ENCODE measurements at regions not wholly inside any gene's neighbourhood (a gene's known extent, or its start where the extent isn't known, plus 50 kb on each side); places are given as distances from the start of the nearest gene placed in this dataset.

DNA sequence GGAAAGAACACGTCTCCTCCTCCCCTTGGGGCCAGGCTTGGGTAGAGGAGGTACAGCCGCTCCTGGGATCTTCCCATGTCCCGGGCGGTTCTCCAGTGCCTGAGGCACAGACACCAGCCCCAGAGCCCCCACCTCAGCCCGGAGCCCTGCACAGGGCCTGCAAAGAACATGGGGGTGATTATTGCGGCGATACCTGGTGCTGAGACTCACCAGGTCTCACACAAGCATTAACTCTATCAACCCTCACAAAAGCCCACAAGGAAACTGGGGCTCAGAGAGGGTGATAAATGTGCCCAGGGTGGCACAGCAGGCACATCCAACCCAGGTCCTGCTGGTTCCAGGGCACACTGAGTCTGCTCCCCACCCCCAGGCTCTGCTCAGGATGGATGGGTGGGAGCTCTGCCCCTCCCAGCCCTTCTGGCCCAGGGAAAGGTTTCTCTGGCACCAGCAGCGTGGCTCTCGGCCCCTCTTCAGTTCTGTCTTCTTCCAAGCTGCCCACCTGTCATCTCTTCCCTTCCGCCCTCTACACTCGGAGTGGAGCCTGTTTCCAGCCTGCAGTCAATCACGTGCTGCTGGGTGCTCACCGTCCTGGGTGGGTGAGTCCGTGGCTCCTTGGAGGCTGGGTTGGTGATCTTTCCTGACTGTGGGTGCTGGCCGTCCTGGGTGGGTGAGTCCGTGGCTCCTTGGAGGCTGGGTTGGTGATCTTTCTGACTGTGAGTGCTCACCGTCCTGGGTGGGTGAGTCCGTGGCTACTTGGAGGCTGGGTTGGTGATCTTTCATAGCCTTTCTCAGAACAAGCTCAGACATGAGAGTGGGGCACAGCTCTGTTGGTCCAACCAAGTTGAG, 53.6 kb upstream of the AJAP1 start:
- DNase-seq: no peak

DNA sequence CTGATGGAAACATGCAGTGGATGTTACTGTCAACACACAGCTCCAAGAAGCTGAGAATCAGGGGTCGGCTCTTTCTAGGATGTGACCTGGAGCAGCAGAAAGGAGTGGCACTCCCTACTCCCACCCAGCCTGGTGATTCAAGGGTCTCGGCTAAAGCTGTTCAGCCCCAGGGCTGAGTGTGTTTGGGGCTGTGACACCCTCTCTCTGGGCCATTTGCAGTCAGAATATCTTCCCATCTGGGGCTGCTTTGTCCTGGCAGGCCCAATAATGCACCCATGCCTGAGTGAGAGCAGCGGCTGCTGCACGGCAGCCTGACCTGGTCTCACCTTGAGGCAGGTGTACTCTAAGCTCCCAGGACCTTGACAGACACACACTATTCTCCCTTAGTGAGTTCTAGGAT, 52.5 kb upstream of the AJAP1 start:
- no peak for DNase-seq

DNA sequence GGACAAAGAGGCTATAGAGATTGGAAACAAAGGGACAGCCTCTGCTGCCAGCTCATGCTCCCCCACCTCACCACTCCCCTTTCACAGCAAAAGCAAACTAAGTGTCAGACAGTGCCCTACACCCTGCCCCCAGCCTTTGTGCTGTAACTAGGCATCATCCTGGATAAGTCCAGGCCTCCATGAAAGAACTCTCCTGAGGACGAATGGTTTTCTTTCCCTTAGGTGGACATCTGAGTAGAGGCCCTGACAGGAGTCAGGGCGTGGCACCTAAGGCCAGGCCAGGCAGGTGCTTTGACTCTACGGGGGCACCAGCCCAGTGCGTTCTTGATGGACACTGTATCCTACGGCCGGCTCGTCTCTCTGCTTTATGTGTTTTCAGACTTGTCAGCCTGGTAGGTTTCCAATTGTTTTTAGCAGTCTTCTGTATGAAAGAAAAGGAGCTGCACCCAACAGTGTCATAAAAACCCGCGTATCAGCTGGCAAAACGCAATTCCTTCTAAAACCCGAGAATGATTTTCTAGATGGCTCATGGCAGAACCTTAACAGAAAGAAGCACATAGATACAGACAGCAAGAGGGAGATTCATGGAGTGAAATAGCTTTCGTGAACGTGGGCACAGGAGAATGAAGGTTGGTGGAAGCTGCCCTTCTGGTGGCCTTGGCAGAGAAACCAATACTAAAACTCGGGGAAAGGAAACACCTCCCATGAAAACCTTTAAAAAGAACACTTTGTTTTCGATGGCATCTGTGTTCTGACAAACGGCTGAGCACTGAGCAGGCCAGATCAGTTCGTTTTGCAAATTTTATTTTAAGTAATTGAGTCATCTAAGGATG, 51.7 kb upstream of the AJAP1 start:
- DNase-seq: no peak

DNA sequence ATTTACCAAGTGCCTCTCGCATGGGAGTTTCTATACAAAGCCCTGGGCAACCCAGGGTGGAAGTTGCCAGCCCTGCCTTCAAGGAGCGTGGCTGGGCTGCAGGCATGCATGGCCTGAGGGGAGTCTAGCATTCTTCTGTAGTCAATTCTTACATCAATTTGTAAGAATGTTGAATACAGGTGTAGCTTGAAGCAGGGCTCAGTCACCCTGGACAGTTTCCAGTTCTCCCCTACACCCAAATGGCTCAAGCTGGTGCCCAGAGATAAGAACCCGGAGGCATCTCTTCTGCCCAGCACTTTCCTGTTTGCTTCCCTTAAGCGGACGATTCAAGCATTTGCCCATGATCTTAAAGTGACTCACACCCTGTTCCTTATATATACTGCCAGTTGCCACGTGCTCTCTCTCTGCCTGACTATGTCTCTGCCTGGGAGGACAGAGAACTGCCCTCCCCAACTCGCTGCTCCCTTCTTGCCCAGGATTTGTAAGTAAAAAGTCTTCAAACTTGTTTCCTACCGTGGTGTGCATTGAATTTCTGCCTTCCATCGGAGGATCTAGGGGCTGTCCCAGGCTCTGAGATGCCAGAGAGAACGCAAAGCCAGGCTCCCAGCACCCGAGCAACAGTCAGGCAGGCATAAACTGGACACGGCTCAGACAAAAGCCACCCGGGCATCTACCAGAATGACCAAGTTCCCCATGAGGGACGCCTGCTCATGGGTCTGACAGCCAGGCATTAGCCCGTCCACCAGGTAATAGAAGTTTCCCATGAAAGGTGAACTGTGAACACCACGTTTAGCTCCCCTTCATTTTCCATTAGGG, 50.9 kb upstream of the AJAP1 start:
- no peak for DNase-seq

Data from activated gamma-delta T cell treated with Interleukin-2 at 50 U/mL for 16 hours (primary cell).